GM12878 (cell line): ENCODE measurements at regions not wholly inside any gene's neighbourhood (a gene's known extent, or its start where the extent isn't known, plus 50 kb on each side); places are given as distances from the start of the nearest gene placed in this dataset.
A peak's percentile ranks its signal among the peaks of the same experiment; 100 is the strongest.

Source experiments
- ATAC-seq: fragments of 200-7000 bp; cut with Tn5 transposase; 3 replicates; pipeline ENCODE4 v1.9.1; 2020; ENCODE audit warnings: mild to moderate bottlenecking, moderate library complexity
- BruUV-seq: library from RNA; stranded (reverse); fragments of 400-500 nt; replicated peaks from 2 replicates; lab custom pipeline; 2021; lab: Mats Ljungman, UMichigan
- CTCF ChIA-PET: fragments of 300-600 bp; sonication (Branson Sonifier 250); formaldehyde crosslinking; extraction: SDS; loops from one replicate; lab custom pipeline; 2021; ENCODE audit warnings: inconsistent platforms; lab: Yijun Ruan, JAX
- POLR2A ChIA-PET: fragments of 350-600 bp; formaldehyde crosslinking; extraction: SDS; loops from one replicate; lab custom pipeline; 2021; ENCODE audit warnings: inconsistent platforms; lab: Charles Lee
- RAD21 ChIA-PET: fragments of 300-600 bp; sonication (Branson Sonifier 250); formaldehyde crosslinking; loops from one replicate; lab custom pipeline; 2023; ENCODE audit warnings: antibody characterized with exemption; ENCODE audit not compliant: unreplicated experiment; lab: Charles Lee
- SMC1A ChIA-PET: fragments of 300-600 bp; sonication (Branson Sonifier 250); formaldehyde crosslinking; loops from one replicate; lab custom pipeline; 2023; ENCODE audit not compliant: unreplicated experiment, uncharacterized antibody; lab: Charles Lee
- DNase-seq: peaks from one replicate; pipeline ENCODE4 v3.0.0-alpha.2; 2011; ENCODE audit warnings: low read depth, low spot score
- FAIRE-seq: peaks from 3 replicates; lab custom pipeline; 2011; peaks lifted over from hg19 to GRCh38; lab: Jason Lieb, UNC
- H2AFZ ChIP-seq: 2 replicates; pipeline ENCODE4 v1.6.0; 2011; ENCODE audit warnings: low read depth, low read length, control low read depth; ENCODE audit not compliant: control insufficient read depth
- H3K27ac ChIP-seq: 2 replicates; pipeline ENCODE4 v1.5.1; 2011; ENCODE audit warnings: control low read depth; ENCODE audit not compliant: control insufficient read depth, insufficient read depth
- H3K27me3 ChIP-seq, 2 experiments: replicated peaks in 1 of 2; 2 replicates each; pipeline versions ENCODE4 v1.6.0 to v1.6.1; 2011; ENCODE audit warnings: low read length in 1 of 2; ENCODE audit not compliant: control insufficient read depth in 2 of 2, insufficient read depth in 2 of 2
- H3K36me3 ChIP-seq, 2 experiments: 2 replicates each; pipeline ENCODE4 v1.5.1; 2011; ENCODE audit warnings: low read length in 1 of 2; ENCODE audit not compliant: control insufficient read depth in 2 of 2, insufficient read depth in 2 of 2
- H3K4me1 ChIP-seq: 2 replicates; pipeline ENCODE4 v1.6.1; 2011; ENCODE audit warnings: mild to moderate bottlenecking, low read length, moderate library complexity, mixed read lengths; ENCODE audit not compliant: control insufficient read depth, insufficient read depth
- H3K4me2 ChIP-seq: 2 replicates; pipeline ENCODE4 v1.6.0; 2011; ENCODE audit warnings: control low read depth; ENCODE audit not compliant: control insufficient read depth, insufficient read depth
- H3K4me3 ChIP-seq: fragments of 200-600 bp; sonication (generic); 2 replicates; pipeline ENCODE4 v1.5.1; 2016
- H3K79me2 ChIP-seq: 2 replicates; pipeline ENCODE4 v1.6.0; 2011; ENCODE audit warnings: low read length; ENCODE audit not compliant: control insufficient read depth, insufficient read depth
- H3K9ac ChIP-seq: 2 replicates; pipeline ENCODE4 v1.8.0; 2011; ENCODE audit warnings: low read length, control low read depth, mixed read lengths; ENCODE audit not compliant: control insufficient read depth, insufficient read depth
- H3K9me3 ChIP-seq: replicated peaks from 3 replicates; pipeline ENCODE4 v1.5.1; 2011; ENCODE audit warnings: mild to moderate bottlenecking, low read length; ENCODE audit not compliant: control insufficient read depth, insufficient read depth
- H4K20me1 ChIP-seq: 2 replicates; pipeline ENCODE4 v1.6.0; 2011; ENCODE audit not compliant: control insufficient read depth, insufficient read depth
- CTCF ChIP-seq, 3 experiments: IDR thresholded peaks in 2 of 3; conservative IDR thresholded peaks in 1 of 3; 2 replicates each; pipeline ENCODE4 v1.5.1; 2011; ENCODE audit warnings: low read depth in 3 of 3, low read length in 3 of 3, mild to moderate bottlenecking in 3 of 3, control low read depth in 2 of 3, moderate library complexity in 2 of 3, inconsistent platforms in 1 of 3, mixed read lengths in 1 of 3; ENCODE audit not compliant: control insufficient read depth in 2 of 3, insufficient read depth in 1 of 3; ENCODE audit errors: extremely low read depth in 1 of 3
- HCFC1 ChIP-seq: fragments of 150-350 bp; IDR thresholded peaks from 2 replicates; pipeline ENCODE4 v1.6.1; 2014; ENCODE audit warnings: low read length
- RAD21 ChIP-seq: IDR thresholded peaks from 2 replicates; pipeline ENCODE4 v1.6.1; 2011; ENCODE audit warnings: mild to moderate bottlenecking, low read depth, low read length, moderate library complexity; ENCODE audit not compliant: insufficient read depth
- RELB ChIP-seq: fragments of 450-650 bp; IDR thresholded peaks from 2 replicates; pipeline ENCODE4 v1.6.1; 2017; ENCODE audit warnings: low read depth, mild to moderate bottlenecking, moderate library complexity
- SIX5 ChIP-seq: IDR thresholded peaks from 2 replicates; pipeline ENCODE4 v1.6.1; 2011; ENCODE audit warnings: mild to moderate bottlenecking, low read depth, low read length, moderate library complexity; ENCODE audit not compliant: severe bottlenecking
- SMC3 ChIP-seq: IDR thresholded peaks from 2 replicates; pipeline ENCODE4 v1.6.1; 2011; ENCODE audit warnings: low read length, improper control_type of control experiment, borderline replicate concordance
- WGBS: methylation state at CpG from one replicate; pipeline ENCODE4 v1.1.6; 2016; ENCODE audit warnings: low lambda C conversion rate; ENCODE audit not compliant: insufficient replicate concordance, insufficient coverage; ENCODE audit errors: missing lambda C conversion rate; 5-methylcytosine and 5-hydroxymethylcytosine counted together
- in situ Hi-C: fragments of 300-500 bp; cut with MboI; formaldehyde crosslinking; loops from 9 replicates; pipeline ENCODE4 v1.14.3; 2018; ENCODE audit warnings: mixed read lengths
- intact Hi-C: fragments of 100-400 bp; cut with micrococcal nuclease; formaldehyde crosslinking; loops from one replicate; pipeline ENCODE4 v1.14.2; 2022; ENCODE audit not compliant: unreplicated experiment

- intact Hi-C loops = loop anchor here (2.0 kb wide), 1 partner anchor 576 kb away; no protein-coding TSS in a partner anchor
- H3K4me2 ChIP-seq = no peak overlapping the region
- ATAC-seq (peak; percentile 77), DNase-seq (no peak), FAIRE-seq (no peak)
- no peaks in the 10 kb centered on the region for H3K9me3 ChIP-seq
- in situ Hi-C loops = loop anchor here (25.0 kb wide), 1 partner anchor 605 kb away; no protein-coding TSS in a partner anchor
- no peaks in the 10 kb centered on the region for H4K20me1 ChIP-seq
- no peak overlapping the region for H3K9ac ChIP-seq
- CTCF ChIA-PET = interaction anchor here (0.7 to 1.8 kb wide), 4 partner anchors 10 to 777 kb away, joined by 3 to 6 read pairs (median 3); no protein-coding TSS in a partner anchor
- H3K4me1 ChIP-seq = no peaks in the 10 kb centered on the region
- POLR2A ChIA-PET = no interaction called here
- no peak overlapping the region for H2AFZ ChIP-seq
- H3K27ac ChIP-seq = no peak overlapping the region
- RAD21 ChIA-PET = interaction anchor here (1.0 kb wide), 1 partner anchor 576 kb away, joined by 3 read pairs; no protein-coding TSS in a partner anchor
- 54% methylated on average over 13 of the region's 13 CpGs for WGBS
- peak; percentile 16; the same call in 1 of the 2 replicates for TF ChIP-seq SMC3
- no peak for TF ChIP-seq RELB
- TF ChIP-seq HCFC1 = no peak
- TF ChIP-seq CTCF (IDR thresholded peaks at IDR 0.05 in 2 of 3, conservative IDR thresholded peaks at IDR 0.05 in 1 of 3; ENCODE audit: control insufficient read depth in 2 of 3, extremely low read depth in 1 of 3, insufficient read depth in 1 of 3, low read depth in 3 of 3, low read length in 3 of 3) = peak in 1 of 3 experiments; percentile 11; a peak in 2 of 6 replicates
- no peak for TF ChIP-seq SIX5
- TF ChIP-seq RAD21 = peak; percentile 18; the same call in 1 of the 2 replicates
- SMC1A ChIA-PET = interaction anchor here (0.6 to 1.4 kb wide), 2 partner anchors 33 to 577 kb away, joined by 3 to 4 read pairs; no protein-coding TSS in a partner anchor
- no peak overlapping the region for H3K4me3 ChIP-seq
- H3K27me3 ChIP-seq = no peaks in the 10 kb centered on the region
- no TSS peak for BruUV-seq
- H3K79me2 ChIP-seq = no peaks in the 10 kb centered on the region
- no peaks in the 10 kb centered on the region for H3K36me3 ChIP-seq
Measured at GRCh38 chr13:73417012-73417615, 358.3 kb downstream of the KLF5 start.
